ENCODE measurements at regions not wholly inside any gene's neighbourhood (a gene's known extent, or its start where the extent isn't known, plus 50 kb on each side); places are given as distances from the start of the nearest gene placed in this dataset.

DNA sequence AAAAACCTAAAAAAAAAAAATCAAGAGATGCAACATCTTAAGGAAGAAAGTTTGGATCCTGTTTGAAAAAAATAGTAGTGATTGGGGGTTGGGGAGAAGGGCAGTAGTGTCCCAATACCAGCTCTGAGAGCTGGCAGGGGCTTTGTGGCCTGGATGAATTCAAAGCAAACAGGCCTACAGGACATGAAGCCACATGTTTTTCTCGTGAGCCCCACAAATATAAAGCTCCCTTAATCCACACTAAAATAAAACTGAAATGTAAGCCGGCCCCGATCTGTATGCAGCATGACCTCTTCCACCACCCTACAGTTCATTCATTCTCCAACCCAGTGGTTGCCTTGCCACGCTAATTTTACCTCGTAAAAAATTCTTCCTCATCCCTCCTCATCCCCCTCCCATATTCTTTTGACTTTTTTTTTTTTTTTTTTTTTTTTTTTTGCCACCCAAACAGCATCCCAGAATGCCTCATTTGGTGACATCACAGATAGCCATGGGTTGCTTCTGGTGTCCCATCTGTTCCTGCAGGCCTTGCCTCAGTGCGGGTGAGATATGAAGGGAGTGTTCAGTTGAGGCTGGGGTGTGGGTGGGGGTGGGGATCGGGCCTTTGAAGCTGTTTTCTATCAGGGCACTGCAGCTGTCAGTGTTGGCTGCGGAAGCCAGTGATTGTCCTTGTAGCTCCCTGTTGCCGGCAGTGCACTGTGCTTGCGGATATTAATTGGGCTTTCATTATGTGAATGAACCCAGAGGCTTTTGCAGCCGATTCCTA is 81.6 kb upstream of the NFIB start:
- ATAC-seq, result peak; percentile 95
- no TSS peak for BruUV-seq (replicated peaks)
- in situ Hi-C loops (cut with MboI) (no loop called here), intact Hi-C loops (cut with micrococcal nuclease) (loop anchor here (5.0 kb wide), 1 partner anchor 33 kb away; no protein-coding TSS in a partner anchor)
- no peaks in the 10 kb centered on the region for H4K20me1 ChIP-seq (replicated peaks; ENCODE audit: control insufficient read depth, insufficient read depth, low read length)
- H3K27ac ChIP-seq (ENCODE audit: extremely low read depth, low read depth, low read length), result peak overlapping the region; percentile 64; the same call in 2 of the 3 replicates
- DNase-seq (ENCODE audit: extremely low read depth in 1 of 4, low spot score in 3 of 4), result peak; percentile 83 to 95 (median 87)
- 6% methylated on average over 10 of the region's 11 CpGs for WGBS (ENCODE audit: insufficient coverage, low coverage, missing lambda C conversion rate)
- H3K27me3 ChIP-seq (ENCODE audit: control insufficient read depth in 2 of 2, insufficient read depth in 2 of 2, low read length in 2 of 2), result no peaks in the 10 kb centered on the region
- H2AFZ ChIP-seq (ENCODE audit: low read depth, low read length), result 0 out of 2 replicates have a peak overlapping the region, but pooled peaks have one; percentile 56
- H3K9ac ChIP-seq (ENCODE audit: insufficient read depth in 1 of 2, low read depth in 2 of 2, low read length in 2 of 2), result no peak overlapping the region
- peak; percentile 96 for FAIRE-seq
- no peaks in the 10 kb centered on the region for H3K9me1 ChIP-seq (ENCODE audit: control insufficient read depth, insufficient read depth, low read length)
- ChIA-PET POLR2A (interaction anchor here (1.0 to 1.1 kb wide), 2 partner anchors 15 to 342 kb away, joined by 3 read pairs; no protein-coding TSS in a partner anchor), CTCF (ENCODE audit: low intra/inter-chr PET ratio) (no interaction called here)
- H3K4me2 ChIP-seq (ENCODE audit: insufficient read depth, low read length), result peak overlapping the region; percentile 51
- no peaks in the 10 kb centered on the region for H3K79me2 ChIP-seq (ENCODE audit: control insufficient read depth, insufficient read depth, low read length)
- H3K4me3 ChIP-seq, result no peak overlapping the region
- peaks cover 7 to 12% of the 10 kb centered on the region in 2 experiments; a peak in 4 of 5 replicates for H3K4me1 ChIP-seq (replicated peaks in 1 of 2; ENCODE audit: control insufficient read depth in 2 of 2, insufficient read depth in 2 of 2, low read length in 2 of 2)
- H3K9me3 ChIP-seq (replicated peaks; ENCODE audit: control insufficient read depth, insufficient read depth, low read depth, low read length), result peaks cover 10% of the 10 kb centered on the region
- H3K36me3 ChIP-seq (ENCODE audit: control insufficient read depth, insufficient read depth, low read length), result no peaks in the 10 kb centered on the region
- TF ChIP-seq TARDBP (IDR thresholded peaks at IDR 0.05), result no peak
- no peak for TF ChIP-seq RB1 (IDR thresholded peaks at IDR 0.05; ENCODE audit: low read depth)
- peak; percentile 61 for TF ChIP-seq PCBP1 (IDR thresholded peaks at IDR 0.05; ENCODE audit: low read depth, low read length, poor library complexity, severe bottlenecking)
- 0 out of 2 replicates have a peak, but pooled peaks have one; percentile 14 for TF ChIP-seq L3MBTL2 (IDR thresholded peaks at IDR 0.05)
- peak; percentile 67 for TF ChIP-seq EGR1 (conservative IDR thresholded peaks at IDR 0.05)
- peak; percentile 96 for TF ChIP-seq TAL1 (IDR thresholded peaks at IDR 0.05)
- TF ChIP-seq, protein P1, sequence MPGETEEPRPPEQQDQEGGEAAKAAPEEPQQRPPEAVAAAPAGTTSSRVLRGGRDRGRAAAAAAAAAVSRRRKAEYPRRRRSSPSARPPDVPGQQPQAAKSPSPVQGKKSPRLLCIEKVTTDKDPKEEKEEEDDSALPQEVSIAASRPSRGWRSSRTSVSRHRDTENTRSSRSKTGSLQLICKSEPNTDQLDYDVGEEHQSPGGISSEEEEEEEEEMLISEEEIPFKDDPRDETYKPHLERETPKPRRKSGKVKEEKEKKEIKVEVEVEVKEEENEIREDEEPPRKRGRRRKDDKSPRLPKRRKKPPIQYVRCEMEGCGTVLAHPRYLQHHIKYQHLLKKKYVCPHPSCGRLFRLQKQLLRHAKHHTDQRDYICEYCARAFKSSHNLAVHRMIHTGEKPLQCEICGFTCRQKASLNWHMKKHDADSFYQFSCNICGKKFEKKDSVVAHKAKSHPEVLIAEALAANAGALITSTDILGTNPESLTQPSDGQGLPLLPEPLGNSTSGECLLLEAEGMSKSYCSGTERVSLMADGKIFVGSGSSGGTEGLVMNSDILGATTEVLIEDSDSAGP (CRISPR knock-in tag; IDR thresholded peaks at IDR 0.05), result no peak
- TF ChIP-seq FOXA3 (CRISPR knock-in tag; conservative IDR thresholded peaks at IDR 0.05 in 1 of 2, IDR thresholded peaks at IDR 0.05 in 1 of 2), result no peak
- TF ChIP-seq ZBTB7A (IDR thresholded peaks at IDR 0.05; ENCODE audit: borderline replicate concordance, control insufficient read depth, low read depth, low read length), result no peak
- peak; percentile 36; the same call in 1 of the 2 replicates for TF ChIP-seq CHD2 (IDR thresholded peaks at IDR 0.05; ENCODE audit: low read depth, low read length)
- no peak for TF ChIP-seq ZNF695 (CRISPR knock-in tag; IDR thresholded peaks at IDR 0.05)
- TF ChIP-seq ZNF398 (CRISPR knock-in tag; IDR thresholded peaks at IDR 0.05), result no peak
- no peak for TF ChIP-seq STAT5B (CRISPR knock-in tag; IDR thresholded peaks at IDR 0.05)
- no peak for TF ChIP-seq PCBP2 (IDR thresholded peaks at IDR 0.05; ENCODE audit: low read depth, low read length, poor library complexity, severe bottlenecking)
- peak; percentile 98 for TF ChIP-seq CBFA2T3 (IDR thresholded peaks at IDR 0.05)
- TF ChIP-seq ZNF778 (CRISPR knock-in tag; IDR thresholded peaks at IDR 0.05), result no peak
- no peak for TF ChIP-seq JUN (IDR thresholded peaks at IDR 0.05; ENCODE audit: borderline replicate concordance, low read depth, low read length)
- no peak for TF ChIP-seq JUN (CRISPR knock-in tag; IDR thresholded peaks at IDR 0.05; ENCODE audit: borderline replicate concordance)
- TF ChIP-seq SMAD4 (CRISPR knock-in tag; conservative IDR thresholded peaks at IDR 0.05), result peak; percentile 82

All from K562 (cell line).